Brain microvascular endothelial cell (primary cell): ENCODE measurements at regions not wholly inside any gene's neighbourhood (a gene's known extent, or its start where the extent isn't known, plus 50 kb on each side); places are given as distances from the start of the nearest gene placed in this dataset.

Experiments used
- DNase-seq: peaks from one replicate; pipeline ENCODE4 v3.0.0-alpha.2; 2020
- H3K27ac ChIP-seq: fragments of 250-450 bp; sonication (Bioruptor Pico); 2 replicates; pipeline ENCODE4 v1.5.1; 2020; ENCODE audit warnings: mild to moderate bottlenecking, moderate library complexity
- H3K27me3 ChIP-seq: fragments of 250-450 bp; sonication (Bioruptor Pico); replicated peaks from 2 replicates; pipeline ENCODE4 v1.5.1; 2020; ENCODE audit warnings: mild to moderate bottlenecking
- H3K36me3 ChIP-seq: fragments of 250-450 bp; sonication (Bioruptor Pico); replicated peaks from 2 replicates; pipeline ENCODE4 v1.5.1; 2020; ENCODE audit warnings: mild to moderate bottlenecking
- H3K4me3 ChIP-seq: 2 replicates; pipeline ENCODE4 v1.5.1; 2011; ENCODE audit warnings: low read depth, mild to moderate bottlenecking, control low read depth, low read length, moderate library complexity
- CTCF ChIP-seq: IDR thresholded peaks from 2 replicates; pipeline ENCODE4 v1.5.1; 2011; ENCODE audit warnings: low read depth, mild to moderate bottlenecking, moderate library complexity, low read length, control low read depth, inconsistent platforms; ENCODE audit errors: missing control alignments
- in situ Hi-C: cut with HindIII; loops from 2 replicates; pipeline ENCODE4 v1.10.0; 2017; ENCODE audit warnings: low sequenced_read_pairs, low pct_ligation_motif_present

- no peak for DNase-seq
- Histone ChIP-seq H3K36me3 (no peaks in the 10 kb centered on the region), H3K27ac (no peak overlapping the region), H3K4me3 (no peak overlapping the region), H3K27me3 (no peaks in the 10 kb centered on the region)
- in situ Hi-C loops, result no loop called here
- no peak for TF ChIP-seq CTCF
Observed at GRCh38 chr18:5732318-5732717, 163.0 kb downstream of the TMEM200C start.

GRCh38 chr18:5729983-5730699, 165.2 kb downstream of the TMEM200C start:
- no peaks in the 10 kb centered on the region for H3K36me3 ChIP-seq
- no peak overlapping the region for H3K4me3 ChIP-seq
- H3K27ac ChIP-seq, result no peak overlapping the region
- DNase-seq, result no peak
- TF ChIP-seq CTCF, result no peak
- in situ Hi-C loops, result no loop called here
- H3K27me3 ChIP-seq, result no peaks in the 10 kb centered on the region

- Histone ChIP-seq H3K27ac (no peak overlapping the region), H3K4me3 (no peak overlapping the region), H3K36me3 (no peaks in the 10 kb centered on the region), H3K27me3 (no peaks in the 10 kb centered on the region)
- DNase-seq, result no peak
- in situ Hi-C loops, result no loop called here
- no peak for TF ChIP-seq CTCF
Observed at GRCh38 chr18:5728531-5728930, 166.8 kb downstream of the TMEM200C start.

GRCh38 chr18:5726011-5726410, 169.3 kb downstream of the TMEM200C start:
- no peak for TF ChIP-seq CTCF
- no peak overlapping the region for H3K27ac ChIP-seq
- in situ Hi-C loops, result no loop called here
- no peaks in the 10 kb centered on the region for H3K36me3 ChIP-seq
- H3K4me3 ChIP-seq, result no peak overlapping the region
- no peak for DNase-seq
- H3K27me3 ChIP-seq, result no peaks in the 10 kb centered on the region

- no peak for TF ChIP-seq CTCF
- in situ Hi-C loops, result no loop called here
Observed at GRCh38 chr18:5721924-5722323, 173.4 kb downstream of the TMEM200C start.

GRCh38 chr18:5720132-5720531, 175.2 kb downstream of the TMEM200C start:
- Histone ChIP-seq H3K36me3 (no peaks in the 10 kb centered on the region), H3K27ac (no peak overlapping the region), H3K4me3 (no peak overlapping the region), H3K27me3 (no peaks in the 10 kb centered on the region)
- no peak for DNase-seq
- no peak for TF ChIP-seq CTCF
- in situ Hi-C loops, result no loop called here

More at GRCh38 chr18:5721924-5722323, 173.4 kb downstream of the TMEM200C start:
- Histone ChIP-seq H3K4me3 (no peak overlapping the region), H3K27me3 (no peaks in the 10 kb centered on the region), H3K27ac (no peak overlapping the region), H3K36me3 (no peaks in the 10 kb centered on the region)
- DNase-seq, result no peak
